ENCODE measurements at regions not wholly inside any gene's neighbourhood (a gene's known extent, or its start where the extent isn't known, plus 50 kb on each side); places are given as distances from the start of the nearest gene placed in this dataset.
"Not testable (repeated sequence)": the region's sequence is repeated elsewhere in the genome, so short reads cannot be mapped to it uniquely, and the experiment has no call there.

DNA sequence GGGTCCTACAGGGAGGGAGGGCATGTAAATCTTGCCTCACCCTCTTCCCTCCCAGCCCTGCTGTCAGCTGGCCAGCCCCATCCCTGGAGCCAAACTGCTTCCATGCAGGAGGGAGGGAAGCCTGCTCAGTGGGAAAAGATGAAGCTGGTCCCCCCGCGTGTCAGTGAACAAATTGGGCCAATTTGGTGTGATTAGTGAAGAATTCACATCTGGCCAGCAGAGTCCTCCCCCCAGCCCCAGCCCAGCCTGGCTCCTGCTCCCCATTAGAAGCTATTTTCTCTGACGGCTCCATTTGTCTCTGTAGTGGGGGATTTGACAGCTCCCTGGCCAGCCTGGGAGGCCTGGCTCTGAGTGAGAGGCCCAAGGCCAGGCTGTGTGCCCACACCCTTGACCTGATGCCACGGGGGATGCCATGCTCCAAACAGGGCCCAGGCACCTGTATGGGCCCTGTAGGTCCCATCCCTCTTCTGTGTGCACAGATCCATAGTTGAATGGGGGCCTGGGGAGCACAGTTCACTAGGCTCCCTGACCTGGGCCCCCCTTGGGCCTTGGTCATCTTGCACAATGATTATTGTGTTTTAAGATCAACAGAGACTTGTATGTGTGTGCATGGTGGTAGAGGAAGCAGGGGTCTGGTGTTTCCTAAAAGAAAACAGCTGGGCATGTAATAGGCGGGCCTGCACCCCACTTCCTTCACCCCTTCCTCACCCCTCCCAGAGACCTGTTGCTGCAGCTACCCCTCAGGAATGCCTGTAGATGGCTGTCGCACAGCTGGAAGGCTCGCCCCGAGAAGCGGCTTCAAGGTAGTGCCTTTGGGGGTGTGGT, 50.7 kb upstream of the TAC4 start:
- Histone ChIP-seq H3K27me3 (ENCODE audit: control insufficient read depth, insufficient read depth, low read length) (peaks cover 22% of the 10 kb centered on the region), H3K4me1 (ENCODE audit: control insufficient read depth, insufficient read depth, low read length) (no peaks in the 10 kb centered on the region), H3K4me3 (ENCODE audit: low read length) (no peak overlapping the region), H3K9ac (ENCODE audit: low read length) (no peak overlapping the region), H3K27ac (ENCODE audit: low read depth, low read length) (no peak overlapping the region), H3K36me3 (ENCODE audit: control insufficient read depth, insufficient read depth, low read length) (no peaks in the 10 kb centered on the region)

DNA sequence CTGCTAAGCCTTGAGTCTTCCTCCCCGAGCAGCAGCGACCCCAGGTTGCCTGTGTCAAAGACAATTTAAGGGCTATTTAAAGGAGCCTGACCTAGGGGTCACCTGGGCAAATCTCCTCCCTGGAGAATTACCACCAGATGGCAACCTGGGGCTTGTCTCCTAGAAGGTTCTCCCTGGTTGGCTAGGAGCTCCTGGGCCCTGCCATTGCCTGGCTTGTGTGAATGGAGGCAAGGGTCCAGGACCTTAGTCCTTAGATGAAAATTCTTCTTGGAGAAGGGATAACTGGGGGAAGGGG, 51.3 kb upstream of the TAC4 start:
- H3K36me3 ChIP-seq (ENCODE audit: control insufficient read depth, insufficient read depth, low read length), result no peaks in the 10 kb centered on the region
- no peak overlapping the region for H3K9ac ChIP-seq (ENCODE audit: low read length)
- no peak overlapping the region for H3K4me3 ChIP-seq (ENCODE audit: low read length)
- no peaks in the 10 kb centered on the region for H3K4me1 ChIP-seq (ENCODE audit: control insufficient read depth, insufficient read depth, low read length)
- H3K27ac ChIP-seq (ENCODE audit: low read depth, low read length), result no peak overlapping the region
- peaks cover 25% of the 10 kb centered on the region for H3K27me3 ChIP-seq (ENCODE audit: control insufficient read depth, insufficient read depth, low read length)

DNA sequence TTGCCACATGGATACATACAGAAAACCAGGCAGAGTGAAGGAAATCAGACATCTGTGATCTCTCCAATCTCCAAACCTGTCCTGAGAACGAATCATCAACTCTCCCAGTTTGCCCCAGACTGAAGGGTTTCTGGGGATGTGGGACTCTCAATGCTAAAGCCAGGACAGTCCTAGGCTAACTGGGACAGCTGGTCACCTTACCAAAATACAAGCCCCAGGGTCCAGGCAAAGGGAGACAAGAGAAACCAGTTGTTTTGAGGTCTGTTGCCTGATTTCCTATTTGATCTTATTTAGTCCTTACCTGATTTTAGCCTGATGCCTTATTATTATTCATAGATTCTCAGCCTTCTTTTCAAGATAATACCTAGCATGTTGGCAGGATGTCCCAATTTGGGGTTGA, 51.7 kb upstream of the TAC4 start:
- Histone ChIP-seq H3K4me3 (ENCODE audit: low read length) (no peak overlapping the region), H3K27ac (ENCODE audit: low read depth, low read length) (no peak overlapping the region), H3K9ac (ENCODE audit: low read length) (no peak overlapping the region), H3K4me1 (ENCODE audit: control insufficient read depth, insufficient read depth, low read length) (no peaks in the 10 kb centered on the region), H3K36me3 (ENCODE audit: control insufficient read depth, insufficient read depth, low read length) (no peaks in the 10 kb centered on the region), H3K27me3 (ENCODE audit: control insufficient read depth, insufficient read depth, low read length) (peaks cover 30% of the 10 kb centered on the region)

DNA sequence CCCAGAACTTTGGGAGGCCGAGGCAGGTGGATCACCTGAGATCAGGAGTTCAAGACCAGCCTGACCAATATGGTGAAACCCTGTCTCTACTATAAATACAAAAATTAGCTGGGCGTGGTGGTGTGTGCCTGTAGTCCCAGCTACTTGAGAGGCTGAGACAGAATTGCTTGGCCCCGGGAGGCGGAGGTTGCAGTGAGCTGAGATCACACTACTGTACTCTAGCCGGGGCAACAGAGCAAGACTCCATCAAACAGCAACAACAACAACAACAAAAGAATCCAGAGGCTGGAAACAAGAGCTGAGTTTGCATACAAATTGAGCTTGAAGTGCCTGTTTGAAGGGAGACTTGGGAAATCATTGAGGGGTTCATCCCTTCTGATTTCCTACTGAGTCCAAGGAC, 52.9 kb upstream of the TAC4 start:
- H3K27me3 ChIP-seq (ENCODE audit: control insufficient read depth, insufficient read depth, low read length), result peaks cover 30% of the 10 kb centered on the region
- not testable (repeated sequence) for H3K36me3 ChIP-seq (ENCODE audit: control insufficient read depth, insufficient read depth, low read length)

DNA sequence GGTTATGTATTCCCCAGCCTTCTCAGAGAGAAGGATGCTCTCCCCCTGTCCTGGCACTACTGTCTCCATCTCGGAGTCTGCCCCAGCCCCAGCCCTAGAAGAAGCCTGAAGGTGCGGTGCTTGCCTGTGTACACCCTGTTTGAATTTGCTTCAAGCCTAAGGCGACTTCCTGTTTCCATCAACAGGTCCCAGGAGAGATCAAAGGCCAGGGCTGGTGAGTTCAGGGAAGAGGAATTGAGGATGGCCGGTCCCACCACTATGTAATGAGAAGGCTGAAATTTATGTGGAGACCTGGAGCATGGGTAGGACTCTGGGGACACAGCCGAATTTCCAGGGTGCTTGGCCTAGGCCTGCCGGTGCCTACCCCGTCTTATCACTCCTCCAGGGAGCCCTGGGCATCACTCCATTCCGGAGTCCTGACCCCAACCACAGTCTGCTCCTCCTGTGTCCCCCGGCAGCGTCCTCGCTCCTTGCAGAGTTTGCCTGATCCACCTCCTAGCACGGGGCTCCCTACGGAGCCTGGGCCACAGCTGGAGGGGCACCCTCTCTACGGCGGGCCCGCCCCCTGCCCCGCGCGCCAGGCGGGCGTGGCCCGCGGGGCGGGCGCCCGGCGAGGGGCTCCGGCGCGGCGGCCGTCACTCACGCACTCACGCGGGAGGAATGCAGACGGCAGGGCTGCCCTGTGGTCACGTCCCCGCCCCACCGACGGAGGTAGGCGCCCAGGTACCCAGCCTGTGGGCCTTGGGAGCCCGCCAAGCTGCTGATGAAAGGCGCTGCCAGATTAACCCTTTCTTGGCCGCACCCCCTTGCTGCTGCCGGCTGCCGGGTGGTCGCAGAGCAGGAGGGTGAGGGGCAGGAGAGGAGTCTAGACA, 53.8 kb upstream of the TAC4 start:
- Histone ChIP-seq H3K27me3 (ENCODE audit: control insufficient read depth, insufficient read depth, low read length) (peaks cover 34% of the 10 kb centered on the region), H3K36me3 (ENCODE audit: control insufficient read depth, insufficient read depth, low read length) (no peaks in the 10 kb centered on the region), H3K27ac (ENCODE audit: low read depth, low read length) (no peak overlapping the region), H3K4me1 (ENCODE audit: control insufficient read depth, insufficient read depth, low read length) (no peaks in the 10 kb centered on the region), H3K9ac (ENCODE audit: low read length) (no peak overlapping the region), H3K4me3 (ENCODE audit: low read length) (no peak overlapping the region)

More for the DNA sequence above, 52.9 kb upstream of the TAC4 start:
- H3K27ac ChIP-seq (ENCODE audit: low read depth, low read length); H3K9ac ChIP-seq (ENCODE audit: low read length); H3K4me3 ChIP-seq (ENCODE audit: low read length); H3K4me1 ChIP-seq (ENCODE audit: control insufficient read depth, insufficient read depth, low read length): not testable (repeated sequence)

DNA sequence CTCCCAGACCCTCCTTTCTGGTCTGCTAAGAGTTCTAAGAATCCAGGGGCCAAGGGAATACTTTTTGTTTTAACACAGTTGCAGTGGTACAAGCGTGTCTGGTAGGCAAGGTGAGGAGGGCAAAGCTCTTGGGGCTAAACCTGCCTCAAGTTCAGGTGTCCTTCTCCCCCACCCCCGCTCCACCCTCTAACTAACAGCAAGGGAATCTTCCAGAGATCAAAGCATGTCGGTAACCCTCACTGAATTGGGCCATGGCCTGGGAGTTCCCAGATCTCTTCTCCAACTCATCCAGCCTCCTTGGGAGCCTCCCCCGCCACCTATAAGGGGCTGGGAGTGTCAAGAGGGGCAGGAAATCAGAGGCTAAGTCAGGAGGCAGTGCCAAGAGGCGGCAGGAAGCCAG, 55.7 kb upstream of the TAC4 start:
- H3K36me3 ChIP-seq (ENCODE audit: control insufficient read depth, insufficient read depth, low read length), result no peaks in the 10 kb centered on the region
- peaks cover 44% of the 10 kb centered on the region for H3K27me3 ChIP-seq (ENCODE audit: control insufficient read depth, insufficient read depth, low read length)
- H3K9ac ChIP-seq (ENCODE audit: low read length), result no peak overlapping the region

DNA sequence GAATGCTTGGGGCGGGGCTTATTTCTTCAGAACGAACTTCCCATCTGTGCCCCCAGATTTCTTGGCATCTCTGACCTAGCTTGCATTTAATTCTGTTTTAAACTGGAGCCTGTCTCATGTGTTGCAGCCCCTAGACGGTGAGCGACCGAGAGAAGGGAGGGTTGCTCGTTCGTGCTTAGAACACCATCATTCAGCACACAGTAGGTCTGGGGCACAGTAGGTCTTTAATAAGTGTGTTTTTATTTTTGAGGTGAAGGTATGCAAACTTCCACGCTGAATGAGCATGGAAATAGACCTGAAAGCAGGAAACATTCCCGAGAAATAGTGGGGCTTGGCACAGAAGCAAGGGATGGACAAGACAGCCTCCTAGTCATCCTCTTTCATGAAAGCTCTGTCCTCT, 57.0 kb upstream of the TAC4 start:
- Histone ChIP-seq H3K4me1 (ENCODE audit: control insufficient read depth, insufficient read depth, low read length) (no peaks in the 10 kb centered on the region), H3K36me3 (ENCODE audit: control insufficient read depth, insufficient read depth, low read length) (no peaks in the 10 kb centered on the region), H3K27ac (ENCODE audit: low read depth, low read length) (no peak overlapping the region), H3K27me3 (ENCODE audit: control insufficient read depth, insufficient read depth, low read length) (peaks cover 54% of the 10 kb centered on the region), H3K4me3 (ENCODE audit: low read length) (no peak overlapping the region), H3K9ac (ENCODE audit: low read length) (no peak overlapping the region)

More for the DNA sequence above, 55.7 kb upstream of the TAC4 start:
- Histone ChIP-seq H3K4me1 (ENCODE audit: control insufficient read depth, insufficient read depth, low read length) (no peaks in the 10 kb centered on the region), H3K27ac (ENCODE audit: low read depth, low read length) (no peak overlapping the region), H3K4me3 (ENCODE audit: low read length) (no peak overlapping the region)

DNA sequence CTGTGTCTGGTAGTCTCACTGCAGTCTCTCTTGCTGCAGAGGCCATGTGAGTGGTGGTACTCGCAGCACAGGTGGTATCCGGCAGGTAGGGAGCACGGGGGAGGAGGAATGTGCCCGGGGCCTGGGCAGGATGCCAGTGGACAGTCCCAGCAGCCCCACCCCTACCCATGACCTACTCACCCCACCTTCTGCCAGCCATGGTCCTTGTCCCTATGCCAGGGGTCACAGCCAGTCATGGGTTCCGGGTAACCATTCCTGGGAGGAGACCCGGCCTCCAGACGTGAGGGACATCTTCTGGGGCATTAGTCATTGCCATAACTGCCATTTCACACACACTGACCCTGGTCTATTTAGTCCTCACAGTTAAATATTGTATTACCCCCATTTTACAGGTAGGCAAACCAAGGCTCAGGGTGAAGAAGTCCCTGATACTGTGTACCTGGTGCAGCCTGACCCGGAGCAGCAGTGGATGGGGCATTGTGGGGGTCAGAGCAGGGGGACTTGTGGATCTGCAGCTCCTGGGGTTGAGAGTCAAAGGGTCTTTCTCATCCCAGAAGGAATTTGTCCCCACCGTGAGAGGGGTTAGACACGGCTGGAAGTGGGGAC, 58.8 kb upstream of the TAC4 start:
- Histone ChIP-seq H3K27ac (ENCODE audit: low read depth, low read length) (no peak overlapping the region), H3K9ac (ENCODE audit: low read length) (no peak overlapping the region), H3K27me3 (ENCODE audit: control insufficient read depth, insufficient read depth, low read length) (peaks cover 63% of the 10 kb centered on the region), H3K4me1 (ENCODE audit: control insufficient read depth, insufficient read depth, low read length) (no peaks in the 10 kb centered on the region), H3K4me3 (ENCODE audit: low read length) (no peak overlapping the region), H3K36me3 (ENCODE audit: control insufficient read depth, insufficient read depth, low read length) (no peaks in the 10 kb centered on the region)

DNA sequence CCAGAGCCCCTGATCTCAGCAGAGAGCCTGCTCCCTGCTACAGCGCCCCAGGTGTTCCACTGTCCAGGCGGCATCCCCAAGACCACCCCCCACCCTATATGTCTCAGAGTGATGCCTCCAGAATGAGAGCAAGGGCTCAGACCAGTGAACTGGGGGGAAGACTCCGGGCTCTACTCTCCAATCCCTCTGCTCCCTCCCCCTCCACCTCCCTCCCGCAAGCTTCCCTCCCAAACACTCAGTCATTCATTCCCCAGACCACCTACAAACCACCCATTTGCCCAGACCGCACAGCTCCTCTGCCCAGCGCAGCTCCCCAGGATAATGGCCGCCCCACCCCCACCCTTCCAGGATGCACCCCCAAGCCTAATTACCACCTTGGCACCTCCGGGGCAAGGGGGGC, 59.4 kb upstream of the TAC4 start:
- Histone ChIP-seq H3K9ac (ENCODE audit: low read length) (no peak overlapping the region), H3K27me3 (ENCODE audit: control insufficient read depth, insufficient read depth, low read length) (peaks cover 63% of the 10 kb centered on the region), H3K4me3 (ENCODE audit: low read length) (no peak overlapping the region), H3K4me1 (ENCODE audit: control insufficient read depth, insufficient read depth, low read length) (no peaks in the 10 kb centered on the region), H3K36me3 (ENCODE audit: control insufficient read depth, insufficient read depth, low read length) (no peaks in the 10 kb centered on the region), H3K27ac (ENCODE audit: low read depth, low read length) (no peak overlapping the region)

DNA sequence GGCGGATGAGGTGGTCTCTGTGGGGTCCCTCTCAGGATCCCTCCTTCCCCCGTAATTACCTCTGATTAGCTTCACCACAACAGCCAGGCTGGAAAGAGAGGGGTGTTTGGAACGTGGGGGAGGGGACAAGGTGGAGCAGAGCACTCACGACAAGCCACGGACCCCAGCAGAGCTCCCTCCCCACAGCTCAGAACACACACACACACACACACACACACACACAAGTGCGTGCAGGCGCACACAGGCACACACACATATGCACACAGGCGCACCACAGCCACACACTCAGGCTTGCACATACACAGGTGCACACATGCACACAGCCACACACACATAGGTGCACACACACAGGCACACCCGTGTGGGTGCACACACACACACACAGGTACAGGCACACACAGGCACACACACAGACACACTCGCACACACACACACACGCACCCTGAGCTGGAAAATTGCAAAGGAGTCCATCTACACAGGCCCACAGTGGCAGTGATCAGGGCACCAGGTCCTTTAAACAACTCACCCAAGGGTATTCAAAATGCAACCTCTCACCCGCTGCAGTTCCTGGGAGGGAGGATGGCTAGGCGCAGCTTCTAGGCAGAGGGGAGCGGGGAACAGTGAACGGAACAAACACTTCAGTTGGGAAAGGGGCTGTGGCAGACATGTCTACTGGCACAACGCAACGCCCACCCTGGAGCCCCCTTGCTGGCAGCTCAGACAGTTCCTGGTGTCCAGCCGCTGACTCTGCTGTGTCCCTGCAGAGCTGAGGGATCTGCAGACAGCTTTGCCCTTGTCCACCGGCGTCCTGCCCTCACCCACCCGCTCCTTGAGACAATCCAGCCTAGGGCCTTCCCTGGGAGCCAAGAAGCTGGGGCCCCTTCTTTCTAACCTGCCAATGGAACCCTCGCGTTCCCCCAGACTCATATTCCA, 59.9 kb upstream of the DLX4 start:
- H3K4me3 ChIP-seq (ENCODE audit: low read length), result no peak overlapping the region
- H3K9ac ChIP-seq (ENCODE audit: low read length), result no peak overlapping the region
- no peaks in the 10 kb centered on the region for H3K4me1 ChIP-seq (ENCODE audit: control insufficient read depth, insufficient read depth, low read length)
- peaks cover 53% of the 10 kb centered on the region for H3K27me3 ChIP-seq (ENCODE audit: control insufficient read depth, insufficient read depth, low read length)
- H3K36me3 ChIP-seq (ENCODE audit: control insufficient read depth, insufficient read depth, low read length), result no peaks in the 10 kb centered on the region
- H3K27ac ChIP-seq (ENCODE audit: low read depth, low read length), result no peak overlapping the region

DNA sequence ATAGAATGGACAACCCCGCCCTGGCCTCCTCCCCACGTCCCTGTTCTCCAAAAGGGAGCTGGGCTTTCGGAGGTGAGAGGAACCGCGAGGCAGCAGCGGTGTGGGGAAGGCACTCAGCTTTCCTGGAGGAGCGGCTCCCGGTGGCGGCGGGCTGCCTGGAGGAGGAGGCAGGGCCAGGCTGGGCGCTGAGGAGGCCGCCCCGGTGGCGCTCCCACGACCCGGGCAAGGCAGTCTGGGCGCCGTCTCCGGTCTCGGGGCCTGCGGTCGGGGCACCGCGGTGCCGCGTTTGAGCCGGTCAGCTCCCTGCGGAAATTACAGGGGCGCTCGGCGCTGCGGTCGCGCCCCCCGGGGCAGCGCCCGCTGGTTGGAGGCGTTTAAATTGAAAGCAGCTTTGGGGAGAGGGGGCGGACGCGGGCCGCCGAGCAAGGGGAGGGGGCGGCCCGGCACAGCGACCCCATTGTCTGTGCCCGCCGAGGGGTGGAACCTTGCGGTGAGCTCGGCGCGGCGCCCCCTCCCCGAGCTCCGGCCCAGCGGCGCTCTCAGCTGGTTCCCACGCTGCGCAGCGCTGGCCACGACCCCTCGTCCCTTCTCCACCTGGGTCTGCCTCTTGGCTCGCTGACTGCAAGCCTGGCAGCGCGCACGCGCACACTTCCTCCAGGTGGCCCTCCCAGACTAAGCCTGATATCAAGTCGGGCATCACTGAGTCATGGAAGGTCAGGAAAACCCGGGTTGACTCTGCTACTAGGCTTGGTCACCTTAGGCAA, 58.7 kb upstream of the DLX4 start:
- Histone ChIP-seq H3K4me3 (ENCODE audit: low read length) (no peak overlapping the region), H3K27ac (ENCODE audit: low read depth, low read length) (no peak overlapping the region), H3K4me1 (ENCODE audit: control insufficient read depth, insufficient read depth, low read length) (no peaks in the 10 kb centered on the region), H3K36me3 (ENCODE audit: control insufficient read depth, insufficient read depth, low read length) (no peaks in the 10 kb centered on the region), H3K9ac (ENCODE audit: low read length) (no peak overlapping the region), H3K27me3 (ENCODE audit: control insufficient read depth, insufficient read depth, low read length) (peaks cover 50% of the 10 kb centered on the region)
